ENCODE measurements at regions not wholly inside any gene's neighbourhood (a gene's known extent, or its start where the extent isn't known, plus 50 kb on each side); places are given as distances from the start of the nearest gene placed in this dataset.

DNA sequence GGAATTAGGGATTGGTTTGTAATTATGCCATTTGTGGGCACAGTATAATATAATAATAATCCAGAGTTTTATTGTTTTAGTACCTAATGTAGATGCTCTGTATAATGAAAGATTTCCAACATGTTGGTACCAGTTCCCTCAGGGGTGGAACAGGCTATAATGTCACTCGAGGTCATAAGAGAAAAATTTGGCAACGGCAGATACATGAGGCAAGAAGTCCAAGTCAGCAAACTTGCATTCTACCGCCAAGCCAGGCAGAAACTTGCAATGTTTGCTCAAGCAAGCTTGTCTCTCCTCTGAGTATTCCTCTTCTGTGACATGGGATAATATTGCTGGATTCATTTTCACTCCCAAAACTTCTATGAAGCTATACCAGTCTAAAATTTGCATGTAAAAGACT is 520.0 kb upstream of the SALL3 start:
- TF ChIP-seq POLR2AphosphoS5 (IDR thresholded peaks at IDR 0.05; ENCODE audit: low read depth, low read length) (no peak), TAF1 (IDR thresholded peaks at IDR 0.05; ENCODE audit: borderline replicate concordance, insufficient read depth, low read length) (no peak), REST (IDR thresholded peaks at IDR 0.05; ENCODE audit: insufficient read depth in 1 of 2, low read depth in 2 of 2, low read length in 2 of 2) (no peak)
